ENCODE measurements at regions not wholly inside any gene's neighbourhood (a gene's known extent, or its start where the extent isn't known, plus 50 kb on each side); places are given as distances from the start of the nearest gene placed in this dataset.
"Not testable (repeated sequence)": the region's sequence is repeated elsewhere in the genome, so short reads cannot be mapped to it uniquely, and the experiment has no call there.

DNA sequence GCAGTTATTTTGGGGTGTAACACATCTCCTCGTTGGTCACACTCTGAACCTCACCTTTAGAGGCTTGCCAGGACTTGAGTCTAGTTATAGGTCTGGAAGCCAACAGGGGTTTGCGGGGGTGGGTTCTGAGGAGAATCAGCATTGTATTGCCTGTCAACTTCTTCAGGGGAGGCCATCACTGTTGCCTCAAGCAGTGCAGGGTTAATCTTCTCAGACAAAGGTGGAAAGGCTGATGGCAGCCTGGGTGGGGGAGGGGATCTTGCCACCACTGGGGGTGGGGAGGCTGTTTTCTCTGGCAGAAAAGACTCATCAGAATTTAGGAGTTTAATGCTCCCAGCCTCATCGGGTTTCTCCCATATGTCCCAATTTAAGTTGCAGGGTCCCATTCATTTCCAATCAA is 387.8 kb downstream of the PRR32 start:
- no peak for DNase-seq (ENCODE audit: low spot score)

DNA sequence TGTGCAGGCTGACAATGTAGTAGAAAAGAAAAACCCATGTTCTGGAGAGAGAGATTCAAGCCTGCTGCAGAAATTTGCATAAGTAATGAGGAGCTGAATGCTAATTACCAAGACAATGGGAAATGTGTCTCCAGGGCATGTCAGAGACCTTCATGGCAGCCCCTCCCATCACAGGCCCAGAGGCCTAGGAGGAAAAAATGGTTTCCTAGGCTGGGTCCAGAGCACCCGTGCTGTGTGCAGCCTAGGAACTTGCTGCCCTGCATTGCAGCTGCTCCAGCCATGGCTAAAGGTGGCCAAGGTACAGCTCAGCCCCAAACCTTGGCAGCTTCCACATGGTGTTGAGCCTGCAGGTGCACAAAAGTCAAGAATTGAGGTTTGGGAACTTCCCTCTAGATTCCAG is 402.3 kb downstream of the PRR32 start:
- DNase-seq (ENCODE audit: low spot score) = not testable (repeated sequence)

DNA sequence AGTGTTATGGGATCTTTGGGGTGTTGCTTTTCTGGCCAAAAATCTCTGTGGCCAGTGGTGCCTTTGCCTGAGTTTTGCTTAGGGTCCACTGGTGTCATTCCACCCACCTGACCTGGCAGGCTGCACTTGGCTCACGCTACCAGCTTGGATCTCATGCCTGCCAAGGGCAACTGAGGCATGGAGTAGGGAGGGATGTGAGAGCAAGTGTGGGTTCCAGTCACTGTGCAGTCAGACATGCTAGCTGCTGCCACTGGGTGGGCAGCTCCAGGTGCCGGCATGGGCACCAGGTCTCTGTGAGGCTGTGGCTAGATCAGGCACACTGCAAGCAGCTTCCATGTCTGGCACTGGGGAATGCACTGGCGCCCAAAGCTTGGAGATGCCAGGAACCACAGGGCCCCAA is 424.1 kb downstream of the PRR32 start:
- DNase-seq (ENCODE audit: low spot score) = no peak

DNA sequence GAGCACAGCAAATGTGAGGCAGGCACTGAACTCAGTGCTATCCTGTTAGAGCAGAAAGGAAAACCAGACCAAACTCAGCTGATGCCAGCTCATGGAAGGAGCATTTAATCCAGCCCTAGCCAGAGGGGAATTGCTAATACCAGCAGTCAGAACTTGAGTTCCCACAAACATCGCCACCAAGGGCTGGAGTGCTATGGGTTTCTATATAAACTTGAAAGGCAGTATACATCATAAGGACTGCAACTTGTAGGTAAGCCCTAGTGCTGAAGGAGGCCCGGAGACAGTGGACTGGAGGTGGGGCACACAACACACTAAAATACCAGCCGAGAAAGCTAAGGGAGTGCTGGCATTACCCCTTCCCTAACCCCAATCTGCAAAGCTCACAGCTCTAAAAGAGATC is 440.2 kb downstream of the PRR32 start:
- DNase-seq (ENCODE audit: low spot score) = no peak

DNA sequence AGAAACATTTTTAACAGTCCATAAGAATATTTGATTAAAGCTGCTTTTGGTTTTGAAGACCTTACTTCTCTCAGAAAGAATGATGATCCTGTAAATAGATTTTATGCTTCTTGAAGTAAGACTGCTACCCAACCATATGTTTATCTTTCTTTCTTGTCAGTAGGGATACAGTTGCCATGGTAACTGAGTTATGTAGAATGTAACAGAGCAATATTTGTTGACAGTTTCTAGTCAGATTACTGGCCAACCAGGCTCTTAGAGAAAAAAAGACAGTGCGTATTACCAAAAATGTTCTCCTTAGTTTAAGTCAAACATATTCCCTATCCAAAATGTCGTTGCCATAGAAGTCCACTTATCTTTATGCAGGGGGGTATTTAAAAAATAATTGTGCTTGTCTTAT is 456.8 kb downstream of the PRR32 start:
- no peak for DNase-seq (ENCODE audit: low spot score)

DNA sequence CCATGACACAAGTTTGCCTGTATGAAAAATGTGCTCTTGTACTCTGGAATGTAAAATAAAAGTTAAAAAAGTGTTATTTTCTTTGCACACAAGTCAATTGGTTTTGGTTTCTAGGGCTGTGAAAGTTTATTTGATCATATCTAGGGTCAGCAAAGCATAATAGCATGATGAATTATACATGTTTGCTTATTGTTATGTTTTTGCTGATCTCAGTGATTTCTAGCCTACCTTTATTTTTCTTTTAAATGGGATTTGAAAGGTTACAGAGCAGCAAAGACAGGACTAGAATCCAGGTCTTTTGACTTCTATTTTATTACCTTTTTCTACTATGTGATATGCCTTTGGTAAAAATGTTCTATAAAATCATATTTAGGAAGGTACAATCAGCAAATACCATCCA is 481.0 kb downstream of the PRR32 start:
- no peak for DNase-seq (ENCODE audit: low spot score)

DNA sequence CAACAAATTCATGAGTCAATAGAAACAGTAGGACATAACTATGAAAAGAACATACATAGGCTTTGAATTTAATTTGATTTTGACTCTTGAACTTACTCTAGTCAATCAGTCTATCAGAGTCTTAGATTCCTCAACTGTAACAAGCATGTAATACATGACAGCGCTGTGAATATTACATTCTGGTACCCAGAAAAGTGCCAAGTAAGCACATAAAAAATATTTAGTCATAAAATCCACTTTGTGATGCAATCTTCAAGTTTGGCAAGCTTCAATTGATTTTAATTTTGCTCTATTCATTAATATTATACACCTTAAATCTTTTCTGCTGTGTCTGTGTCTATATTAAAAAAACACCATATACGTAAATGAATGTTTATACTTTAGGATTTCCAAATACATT is 483.3 kb downstream of the PRR32 start:
- no peak for DNase-seq (ENCODE audit: low spot score)

DNA sequence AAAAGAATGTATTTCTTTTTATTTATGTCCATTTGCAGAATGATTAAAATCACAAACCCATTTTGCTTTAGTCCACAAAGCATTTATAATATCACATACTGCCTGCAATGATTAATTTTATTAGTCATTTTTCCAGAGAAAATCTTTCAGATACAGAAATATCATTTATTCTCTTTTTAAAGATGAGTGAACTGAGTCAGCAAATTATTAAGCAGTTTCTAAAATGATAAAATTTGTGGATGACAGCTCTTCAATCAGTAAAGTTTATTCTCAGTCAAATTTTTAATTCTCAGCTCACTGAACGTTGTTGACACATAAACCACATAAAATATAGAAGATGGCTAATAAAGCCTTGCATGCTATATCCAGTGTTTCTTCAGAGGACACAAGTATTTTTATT is 485.5 kb downstream of the PRR32 start:
- no peak for DNase-seq (ENCODE audit: low spot score)

DNA sequence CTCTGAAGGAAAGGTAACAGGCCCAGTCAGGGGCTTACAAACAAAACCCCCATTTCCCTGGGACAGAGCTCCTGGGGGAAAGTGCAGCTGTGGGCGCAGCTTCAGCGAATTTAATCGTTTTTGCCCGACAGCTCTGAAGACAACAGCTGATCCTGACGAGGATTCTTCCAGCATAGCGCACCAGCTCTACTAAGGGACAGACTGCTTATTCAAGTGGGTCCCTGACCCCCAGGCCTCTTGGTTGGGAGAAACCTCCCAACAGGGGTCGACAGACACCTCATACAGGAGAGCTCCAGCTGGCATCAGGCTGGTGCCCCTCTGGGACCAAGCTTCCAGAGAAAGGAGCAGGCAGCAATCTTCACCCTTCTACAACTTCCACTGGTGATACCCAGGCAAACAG is 486.7 kb downstream of the PRR32 start:
- DNase-seq (ENCODE audit: low spot score) = no peak

DNA sequence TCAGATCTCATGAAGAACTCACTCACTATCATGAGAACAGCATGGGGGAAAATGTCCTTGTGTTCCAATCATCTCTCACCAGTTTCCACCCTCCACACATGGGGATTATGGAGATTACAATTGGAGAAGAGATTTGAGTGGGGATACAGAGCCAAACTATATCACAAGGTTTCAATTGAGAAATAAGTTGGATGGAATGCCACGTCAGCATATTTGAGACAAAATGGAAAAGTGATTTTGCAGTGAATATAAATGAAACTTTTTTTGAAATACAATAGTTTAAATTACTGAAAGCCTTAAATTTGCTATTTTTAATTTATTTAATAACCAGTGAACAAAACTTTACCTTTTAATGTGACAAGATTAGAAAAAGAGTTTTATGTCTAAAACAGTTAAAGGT is 494.1 kb downstream of the PRR32 start:
- no peak for DNase-seq (ENCODE audit: low spot score)

DNA sequence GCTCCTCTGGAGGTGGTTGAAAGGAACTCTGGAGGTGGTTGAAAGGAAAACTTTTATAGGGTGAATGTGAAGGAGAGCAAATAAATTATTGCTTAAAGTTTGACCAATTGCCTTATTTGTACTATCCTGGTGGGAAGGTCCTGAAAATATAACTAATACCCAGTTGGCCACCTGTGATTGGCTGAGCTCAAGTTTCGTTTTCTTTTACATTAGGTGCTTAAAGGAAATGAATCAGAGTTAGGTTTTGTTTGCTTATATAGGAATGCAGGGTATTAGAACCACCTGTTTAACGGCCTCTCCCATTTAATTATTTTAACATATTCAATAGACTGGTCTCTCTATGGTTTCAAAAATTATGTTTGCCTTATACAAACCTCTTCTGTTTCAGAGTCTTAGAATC is 497.6 kb downstream of the PRR32 start:
- DNase-seq (ENCODE audit: low spot score) = no peak

DNA sequence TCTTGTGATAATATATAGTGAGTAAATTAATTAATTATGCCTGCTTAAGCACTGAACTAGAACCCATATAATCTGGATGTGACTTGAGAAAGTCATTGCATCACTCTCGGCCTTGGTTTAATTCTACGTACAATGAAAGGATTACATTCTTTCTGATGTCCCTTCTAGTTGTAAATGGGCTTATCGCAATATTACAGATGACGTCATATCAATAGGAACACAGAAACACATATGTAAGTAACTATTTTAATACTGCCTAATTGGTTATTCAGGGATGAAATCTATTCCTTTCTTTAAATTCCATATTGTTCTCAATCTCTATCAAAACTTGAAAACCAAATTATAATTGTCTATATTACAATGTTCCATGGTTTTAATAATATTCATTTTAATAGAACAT is 504.6 kb downstream of the PRR32 start:
- DNase-seq (ENCODE audit: low spot score) = no peak
